ENCODE measurements at regions not wholly inside any gene's neighbourhood (a gene's known extent, or its start where the extent isn't known, plus 50 kb on each side); places are given as distances from the start of the nearest gene placed in this dataset.

GRCh38 chr6:133587546-133588160 is 301.3 kb upstream of the TCF21 start:
- no peak overlapping the region for H2AFZ ChIP-seq (ENCODE audit: low read depth, low read length)
- BruUV-seq (replicated peaks), result no TSS peak
- H3K4me3 ChIP-seq (replicated peaks in 1 of 3; ENCODE audit: insufficient read depth in 1 of 3, low read depth in 1 of 3, low read length in 3 of 3), result no peak overlapping the region
- H3K4me1 ChIP-seq (ENCODE audit: control insufficient read depth, extremely low read depth, insufficient read depth, low read length), result no peaks in the 10 kb centered on the region
- ChIA-PET CTCF (no interaction called here), POLR2A (no interaction called here)
- no peak for FAIRE-seq
- H3K9me1 ChIP-seq (replicated peaks; ENCODE audit: control insufficient read depth, extremely low read depth, insufficient read depth, low read length), result no peaks in the 10 kb centered on the region
- no peaks in the 10 kb centered on the region for H3K79me2 ChIP-seq (ENCODE audit: control insufficient read depth, insufficient read depth, low read length)
- intact Hi-C loops (cut with micrococcal nuclease), result no loop called here
- H3K9ac ChIP-seq (replicated peaks; ENCODE audit: extremely low read depth, insufficient read depth, low read length), result no peak overlapping the region
- H3K9me3 ChIP-seq (replicated peaks; ENCODE audit: control insufficient read depth, insufficient read depth, low read length), result no peaks in the 10 kb centered on the region
- no peak overlapping the region for H3K27ac ChIP-seq (ENCODE audit: insufficient read depth, low read depth, low read length)
- TF ChIP-seq JUN (IDR thresholded peaks at IDR 0.05; ENCODE audit: borderline replicate concordance, insufficient read depth, insufficient read length, low read depth), result no peak
- TF ChIP-seq CTCF (IDR thresholded peaks at IDR 0.05; ENCODE audit: extremely low read depth in 1 of 2, insufficient read depth in 1 of 2, low read depth in 1 of 2, low read length in 2 of 2), result no peak
- no peaks in the 10 kb centered on the region for H3K27me3 ChIP-seq (ENCODE audit: control insufficient read depth in 2 of 2, insufficient read depth in 2 of 2, low read length in 2 of 2)
- H3K4me2 ChIP-seq (ENCODE audit: insufficient read depth, low read length), result no peak overlapping the region
- no peaks in the 10 kb centered on the region for H3K36me3 ChIP-seq (ENCODE audit: control insufficient read depth in 2 of 2, extremely low read depth in 1 of 2, insufficient read depth in 2 of 2, low read length in 2 of 2)
- no peak for DNase-seq (ENCODE audit: low read depth, low spot score)
- dilution Hi-C loops (cut with MboI; ENCODE audit: extremely low pct_ligation_motif_present, low sequenced_read_pairs), result no loop called here
- no peaks in the 10 kb centered on the region for H4K20me1 ChIP-seq (replicated peaks; ENCODE audit: control insufficient read depth, extremely low read depth, insufficient read depth, low read length)

- dilution Hi-C loops (cut with MboI; ENCODE audit: extremely low pct_ligation_motif_present, low sequenced_read_pairs), result no loop called here
- POLR2A ChIA-PET, result no interaction called here
Measured at GRCh38 chr6:133590196-133590595, 298.7 kb upstream of the TCF21 start.

More at GRCh38 chr6:133590196-133590595, 298.7 kb upstream of the TCF21 start:
- Histone ChIP-seq H3K4me1 (ENCODE audit: control insufficient read depth, extremely low read depth, insufficient read depth, low read length) (no peaks in the 10 kb centered on the region), H3K9me3 (replicated peaks; ENCODE audit: control insufficient read depth, insufficient read depth, low read length) (no peaks in the 10 kb centered on the region), H4K20me1 (replicated peaks; ENCODE audit: control insufficient read depth, extremely low read depth, insufficient read depth, low read length) (no peaks in the 10 kb centered on the region), H3K79me2 (ENCODE audit: control insufficient read depth, insufficient read depth, low read length) (no peaks in the 10 kb centered on the region), H3K27ac (ENCODE audit: insufficient read depth, low read depth, low read length) (no peak overlapping the region), H3K27me3 (ENCODE audit: control insufficient read depth in 2 of 2, insufficient read depth in 2 of 2, low read length in 2 of 2) (no peaks in the 10 kb centered on the region), H3K9me1 (replicated peaks; ENCODE audit: control insufficient read depth, extremely low read depth, insufficient read depth, low read length) (no peaks in the 10 kb centered on the region), H3K4me3 (replicated peaks in 1 of 3; ENCODE audit: insufficient read depth in 1 of 3, low read depth in 1 of 3, low read length in 3 of 3) (no peak overlapping the region), H3K36me3 (ENCODE audit: control insufficient read depth in 2 of 2, extremely low read depth in 1 of 2, insufficient read depth in 2 of 2, low read length in 2 of 2) (no peaks in the 10 kb centered on the region), H2AFZ (ENCODE audit: low read depth, low read length) (no peak overlapping the region), H3K4me2 (ENCODE audit: insufficient read depth, low read length) (no peak overlapping the region), H3K9ac (replicated peaks; ENCODE audit: extremely low read depth, insufficient read depth, low read length) (no peak overlapping the region)
- FAIRE-seq, result no peak
- TF ChIP-seq GATA2 (IDR thresholded peaks at IDR 0.05; ENCODE audit: insufficient read depth, insufficient read length, low read depth, low read length) (no peak), EZH2 (IDR thresholded peaks at IDR 0.05; ENCODE audit: borderline replicate concordance, low read depth, low read length, severe bottlenecking) (no peak), POLR2AphosphoS5 (IDR thresholded peaks at IDR 0.05; ENCODE audit: insufficient read depth, low read depth, low read length) (no peak), CTCF (IDR thresholded peaks at IDR 0.05; ENCODE audit: extremely low read depth in 1 of 2, insufficient read depth in 1 of 2, low read depth in 1 of 2, low read length in 2 of 2) (no peak)
- no TSS peak for BruUV-seq (replicated peaks)
- intact Hi-C loops (cut with micrococcal nuclease), result no loop called here
- no peak for DNase-seq (ENCODE audit: low read depth, low spot score)
- CTCF ChIA-PET, result no interaction called here
